ENCODE measurements at regions not wholly inside any gene's neighbourhood (a gene's known extent, or its start where the extent isn't known, plus 50 kb on each side); places are given as distances from the start of the nearest gene placed in this dataset.
"Not testable (repeated sequence)": the region's sequence is repeated elsewhere in the genome, so short reads cannot be mapped to it uniquely, and the experiment has no call there.

DNA sequence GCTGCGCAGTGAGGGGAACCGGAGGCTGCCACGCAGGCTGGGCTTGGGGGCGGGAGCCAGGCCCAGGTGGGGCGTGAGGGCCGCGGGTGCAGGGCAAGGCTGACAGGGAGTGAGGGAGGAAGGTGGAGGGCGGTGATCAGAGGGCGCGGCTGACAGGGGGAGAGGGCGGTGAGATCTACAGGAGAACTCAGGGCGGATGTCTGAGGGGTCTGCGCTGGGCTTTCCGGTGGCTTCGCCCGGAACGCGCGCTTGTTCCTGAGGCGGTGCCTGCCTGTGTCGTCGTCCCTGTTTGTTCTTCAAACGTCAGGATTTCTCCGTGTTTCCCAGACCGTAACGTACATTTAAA is 248.5 kb upstream of the NPAP1 start:
- CTCF ChIA-PET; DNase-seq (ENCODE audit: low read depth, low spot score); H3K4me3 ChIP-seq (replicated peaks in 1 of 2; ENCODE audit: low read depth in 1 of 2, low read length in 2 of 2); H3K79me2 ChIP-seq (ENCODE audit: insufficient read depth, low read length); H3K4me1 ChIP-seq (ENCODE audit: control insufficient read depth in 1 of 2, insufficient read depth in 2 of 2, low read length in 2 of 2); H3K27me3 ChIP-seq (ENCODE audit: insufficient read depth, low read length); H2AFZ ChIP-seq (ENCODE audit: low read depth, low read length, poor library complexity, severe bottlenecking); BruUV-seq (replicated peaks); H3K27ac ChIP-seq (ENCODE audit: low read depth, low read length); H3K9me3 ChIP-seq (ENCODE audit: control insufficient read depth in 1 of 2, insufficient read depth in 1 of 2, low read depth in 1 of 2, low read length in 2 of 2); POLR2A ChIA-PET; RAD21 ChIA-PET (ENCODE audit: low non-redundant PET in 1 of 2, low total read pairs in 2 of 2, uncharacterized antibody in 2 of 2, unreplicated experiment in 2 of 2); H3K9me2 ChIP-seq (ENCODE audit: insufficient read depth); ATAC-seq; intact Hi-C loops (cut with micrococcal nuclease); H3K4me2 ChIP-seq (ENCODE audit: low read length); H4K20me1 ChIP-seq (ENCODE audit: insufficient read depth); H3K9ac ChIP-seq (ENCODE audit: low read length); H3K36me3 ChIP-seq (ENCODE audit: control insufficient read depth in 1 of 2, insufficient read depth in 2 of 2, low read length in 2 of 2): not testable (repeated sequence)

DNA sequence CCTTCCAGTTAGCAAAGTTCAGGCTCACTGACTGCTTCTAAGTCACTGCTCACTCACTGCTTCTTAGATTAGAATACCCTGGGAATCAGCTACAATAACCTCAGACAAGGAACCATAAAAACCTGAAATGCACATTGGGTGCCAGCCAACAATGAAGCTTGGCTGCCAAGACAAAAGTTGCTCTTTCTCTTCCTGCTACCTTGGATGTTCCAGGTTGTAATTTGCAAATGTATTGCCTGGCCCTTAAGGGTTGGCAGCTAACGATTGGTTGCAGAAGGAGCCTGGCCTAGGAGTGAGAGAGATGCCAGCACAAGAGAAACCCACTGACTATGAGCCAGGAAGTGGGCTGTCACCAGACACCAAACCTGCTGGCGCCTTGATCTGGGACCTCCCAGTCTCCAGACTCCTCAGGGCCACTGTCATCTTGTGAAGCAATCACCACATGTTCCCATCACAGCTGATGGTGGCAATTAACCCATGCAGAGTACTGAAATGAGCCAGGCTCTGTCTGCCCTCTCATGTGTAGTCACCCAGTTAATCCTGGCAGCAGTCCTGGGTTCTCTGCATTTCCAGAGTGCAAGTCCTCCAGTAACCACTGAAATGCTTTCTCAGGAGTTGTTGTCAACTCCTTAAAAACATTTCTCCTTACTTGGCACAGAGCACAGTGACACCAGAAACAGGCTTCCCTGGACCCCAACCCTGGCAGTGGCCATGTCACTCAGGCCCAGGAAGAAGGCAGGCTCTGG is 240.3 kb upstream of the NPAP1 start:
- intact Hi-C loops (cut with micrococcal nuclease); RAD21 ChIA-PET (ENCODE audit: low non-redundant PET in 1 of 2, low total read pairs in 2 of 2, uncharacterized antibody in 2 of 2, unreplicated experiment in 2 of 2): not testable (repeated sequence)

DNA sequence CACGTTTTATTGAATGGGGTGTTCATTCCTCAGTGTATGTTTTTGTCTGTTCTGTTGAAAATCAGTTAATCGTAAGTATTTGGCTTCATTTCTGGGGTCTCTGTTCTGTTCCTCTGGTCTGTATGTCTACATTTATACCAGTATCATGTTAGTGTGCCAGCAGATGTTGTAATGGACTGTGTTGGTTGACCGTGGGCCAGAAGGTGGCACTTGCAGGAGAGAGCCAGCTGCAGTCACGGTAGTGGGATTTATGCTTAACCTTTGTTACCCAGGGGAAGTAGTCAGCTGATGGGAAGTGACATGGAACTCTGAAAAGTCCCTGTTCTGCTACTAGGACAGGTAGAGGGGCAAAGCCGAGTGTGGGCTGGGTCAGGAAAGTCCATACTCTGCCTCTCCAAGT is 238.3 kb upstream of the NPAP1 start:
- BruUV-seq (replicated peaks); ATAC-seq; H3K9me3 ChIP-seq (ENCODE audit: control insufficient read depth in 1 of 2, insufficient read depth in 1 of 2, low read depth in 1 of 2, low read length in 2 of 2); H3K4me1 ChIP-seq (ENCODE audit: control insufficient read depth in 1 of 2, insufficient read depth in 2 of 2, low read length in 2 of 2); H3K4me2 ChIP-seq (ENCODE audit: low read length); H3K9ac ChIP-seq (ENCODE audit: low read length); H2AFZ ChIP-seq (ENCODE audit: low read depth, low read length, poor library complexity, severe bottlenecking); H3K27me3 ChIP-seq (ENCODE audit: insufficient read depth, low read length); intact Hi-C loops (cut with micrococcal nuclease); H3K79me2 ChIP-seq (ENCODE audit: insufficient read depth, low read length); DNase-seq (ENCODE audit: low read depth, low spot score); H3K27ac ChIP-seq (ENCODE audit: low read depth, low read length); H3K36me3 ChIP-seq (ENCODE audit: control insufficient read depth in 1 of 2, insufficient read depth in 2 of 2, low read length in 2 of 2); H3K4me3 ChIP-seq (replicated peaks in 1 of 2; ENCODE audit: low read depth in 1 of 2, low read length in 2 of 2); H4K20me1 ChIP-seq (ENCODE audit: insufficient read depth); H3K9me2 ChIP-seq (ENCODE audit: insufficient read depth); RAD21 ChIA-PET (ENCODE audit: low non-redundant PET in 1 of 2, low total read pairs in 2 of 2, uncharacterized antibody in 2 of 2, unreplicated experiment in 2 of 2); POLR2A ChIA-PET; CTCF ChIA-PET: not testable (repeated sequence)

More for the DNA sequence above, 240.3 kb upstream of the NPAP1 start:
- H3K4me3 ChIP-seq (replicated peaks in 1 of 2; ENCODE audit: low read depth in 1 of 2, low read length in 2 of 2); H3K4me2 ChIP-seq (ENCODE audit: low read length); H3K9me3 ChIP-seq (ENCODE audit: control insufficient read depth in 1 of 2, insufficient read depth in 1 of 2, low read depth in 1 of 2, low read length in 2 of 2); POLR2A ChIA-PET; H3K36me3 ChIP-seq (ENCODE audit: control insufficient read depth in 1 of 2, insufficient read depth in 2 of 2, low read length in 2 of 2); H3K4me1 ChIP-seq (ENCODE audit: control insufficient read depth in 1 of 2, insufficient read depth in 2 of 2, low read length in 2 of 2); H3K79me2 ChIP-seq (ENCODE audit: insufficient read depth, low read length); DNase-seq (ENCODE audit: low read depth, low spot score); H2AFZ ChIP-seq (ENCODE audit: low read depth, low read length, poor library complexity, severe bottlenecking); H3K9me2 ChIP-seq (ENCODE audit: insufficient read depth); H3K27me3 ChIP-seq (ENCODE audit: insufficient read depth, low read length); ATAC-seq; H3K27ac ChIP-seq (ENCODE audit: low read depth, low read length); BruUV-seq (replicated peaks); H4K20me1 ChIP-seq (ENCODE audit: insufficient read depth); H3K9ac ChIP-seq (ENCODE audit: low read length); CTCF ChIA-PET: not testable (repeated sequence)

DNA sequence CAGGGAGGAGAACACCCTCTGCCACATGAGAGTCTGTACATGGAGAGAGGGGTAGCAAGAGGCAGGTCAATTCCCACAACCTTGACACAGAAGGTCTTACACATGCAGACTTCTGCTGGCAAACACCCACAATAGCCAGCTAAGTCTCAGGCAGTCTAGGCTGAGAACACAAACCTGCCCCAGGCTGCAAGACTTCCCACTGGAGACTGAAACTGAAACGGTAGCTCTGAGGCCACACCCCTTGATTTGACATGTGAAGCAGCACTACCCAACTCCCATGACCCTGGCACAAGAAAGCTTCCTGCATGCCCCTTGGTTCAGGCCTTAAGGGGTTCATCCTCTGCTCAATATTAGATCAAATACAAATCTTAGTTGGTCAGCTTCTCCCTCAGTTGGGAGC is 237.8 kb upstream of the NPAP1 start:
- BruUV-seq (replicated peaks); H4K20me1 ChIP-seq (ENCODE audit: insufficient read depth); POLR2A ChIA-PET; intact Hi-C loops (cut with micrococcal nuclease); H3K9me2 ChIP-seq (ENCODE audit: insufficient read depth); H3K4me1 ChIP-seq (ENCODE audit: control insufficient read depth in 1 of 2, insufficient read depth in 2 of 2, low read length in 2 of 2); RAD21 ChIA-PET (ENCODE audit: low non-redundant PET in 1 of 2, low total read pairs in 2 of 2, uncharacterized antibody in 2 of 2, unreplicated experiment in 2 of 2); H3K27ac ChIP-seq (ENCODE audit: low read depth, low read length); CTCF ChIA-PET; H3K4me2 ChIP-seq (ENCODE audit: low read length); DNase-seq (ENCODE audit: low read depth, low spot score); H3K79me2 ChIP-seq (ENCODE audit: insufficient read depth, low read length); H3K27me3 ChIP-seq (ENCODE audit: insufficient read depth, low read length); H3K36me3 ChIP-seq (ENCODE audit: control insufficient read depth in 1 of 2, insufficient read depth in 2 of 2, low read length in 2 of 2); H3K9ac ChIP-seq (ENCODE audit: low read length); H3K9me3 ChIP-seq (ENCODE audit: control insufficient read depth in 1 of 2, insufficient read depth in 1 of 2, low read depth in 1 of 2, low read length in 2 of 2); ATAC-seq; H3K4me3 ChIP-seq (replicated peaks in 1 of 2; ENCODE audit: low read depth in 1 of 2, low read length in 2 of 2); H2AFZ ChIP-seq (ENCODE audit: low read depth, low read length, poor library complexity, severe bottlenecking): not testable (repeated sequence)

All from HCT116 (cell line).